Colonic mucosa (tissue), 4 donors: ENCODE measurements at regions not wholly inside any gene's neighbourhood (a gene's known extent, or its start where the extent isn't known, plus 50 kb on each side); places are given as distances from the start of the nearest gene placed in this dataset.
"Not testable (repeated sequence)": the region's sequence is repeated elsewhere in the genome, so short reads cannot be mapped to it uniquely, and the experiment has no call there.

ENCODE experiments used
- DNase-seq: peaks from one replicate; pipeline ENCODE4 v3.0.0-alpha.2; 2020
- H3K27ac ChIP-seq: fragments of 200-600 bp; one replicate; pipeline ENCODE4 v1.8.0; 2021
- H3K27me3 ChIP-seq: fragments of 200-600 bp; one replicate; pipeline ENCODE4 v1.8.0; 2021
- H3K36me3 ChIP-seq: fragments of 200-600 bp; one replicate; pipeline ENCODE4 v1.8.0; 2021
- H3K4me1 ChIP-seq: fragments of 200-600 bp; one replicate; pipeline ENCODE4 v1.8.0; 2021; ENCODE audit warnings: mild to moderate bottlenecking
- H3K4me3 ChIP-seq: fragments of 200-600 bp; one replicate; pipeline ENCODE4 v1.8.0; 2021
- H3K9ac ChIP-seq, 2 donors: one replicate each; pipeline ENCODE4 v1.7.0; 2013; ENCODE audit warnings: control low read depth in 2 of 2, low read depth in 2 of 2, low read length in 2 of 2
- H3K9me3 ChIP-seq: fragments of 200-600 bp; one replicate; pipeline ENCODE4 v1.8.0; 2021
- intact Hi-C: fragments of 100-400 bp; cut with DNase I; formaldehyde crosslinking; loops from one replicate; pipeline ENCODE4 v1.14.1; 2022
- TF ChIP-seq, protein P1 (sequence below): fragments of 200-600 bp; IDR thresholded peaks from one replicate; pipeline ENCODE4 v1.8.0; 2022; ENCODE audit warnings: antibody characterized with exemption, mild to moderate bottlenecking
- donor health status: healthy.
- donor health status: DM: no; HTN: no; CAD: no.
- donor health status: DM: no; HTN: no; CAD: no.

DNA sequence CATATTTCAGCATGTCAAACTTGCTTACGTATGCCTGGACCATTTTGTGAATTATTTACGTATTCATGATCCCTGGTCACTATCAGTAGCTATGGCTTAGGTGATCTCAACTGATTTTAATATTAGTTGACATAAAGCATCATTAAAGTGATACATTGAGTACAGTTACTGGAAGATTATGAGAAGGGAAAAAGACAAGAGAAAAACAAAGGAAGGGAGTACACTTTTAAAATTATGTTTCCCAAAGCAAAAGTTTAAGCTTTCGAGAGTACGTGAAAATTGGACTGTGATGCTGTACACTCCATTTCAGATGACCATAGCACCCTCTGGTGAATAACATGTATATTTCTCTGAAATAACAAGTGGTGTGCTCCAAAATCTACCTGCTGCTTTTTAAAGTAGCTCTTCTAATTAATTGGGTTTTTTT is 215.0 kb upstream of the HSF2 start:
- no peak overlapping the region for H3K9ac ChIP-seq
- H3K4me3 ChIP-seq: no peak overlapping the region

DNA sequence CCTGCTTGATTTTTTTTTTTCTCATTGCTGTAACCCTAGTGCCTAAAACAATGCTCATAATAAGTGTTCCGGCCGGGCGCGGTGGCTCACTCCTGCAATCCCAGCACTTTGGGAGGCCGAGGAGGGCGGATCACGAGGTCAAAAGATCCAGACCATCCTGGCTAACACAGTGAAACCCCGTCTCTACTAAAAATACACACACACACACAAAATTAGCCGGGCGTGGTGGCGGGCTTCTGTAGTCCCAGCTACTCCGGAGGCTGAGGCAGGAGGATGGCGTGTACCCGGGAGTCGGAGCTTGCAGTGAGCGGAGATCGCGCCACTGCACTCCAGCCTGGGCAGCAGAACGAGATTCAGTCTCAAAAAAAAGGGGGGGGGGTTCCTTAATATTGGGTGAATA is 214.0 kb upstream of the HSF2 start:
- not testable (repeated sequence) for H3K36me3 ChIP-seq, DNase-seq, H3K27me3 ChIP-seq, H3K4me3 ChIP-seq, H3K4me1 ChIP-seq, H3K9me3 ChIP-seq, H3K27ac ChIP-seq, H3K9ac ChIP-seq
- intact Hi-C loops: loop anchor here (10.0 kb wide), 1 partner anchor 761 kb away; no protein-coding TSS in a partner anchor

More for the DNA sequence above, 215.0 kb upstream of the HSF2 start:
- no peak for DNase-seq
- no peaks in the 10 kb centered on the region for H3K36me3 ChIP-seq
- no peak overlapping the region for H3K27ac ChIP-seq
- no peaks in the 10 kb centered on the region for H3K27me3 ChIP-seq
- H3K9me3 ChIP-seq: no peaks in the 10 kb centered on the region
- H3K4me1 ChIP-seq: no peaks in the 10 kb centered on the region
- intact Hi-C loops: loop anchor here (10.0 kb wide), 1 partner anchor 760 kb away; no protein-coding TSS in a partner anchor
- TF ChIP-seq, protein P1, sequence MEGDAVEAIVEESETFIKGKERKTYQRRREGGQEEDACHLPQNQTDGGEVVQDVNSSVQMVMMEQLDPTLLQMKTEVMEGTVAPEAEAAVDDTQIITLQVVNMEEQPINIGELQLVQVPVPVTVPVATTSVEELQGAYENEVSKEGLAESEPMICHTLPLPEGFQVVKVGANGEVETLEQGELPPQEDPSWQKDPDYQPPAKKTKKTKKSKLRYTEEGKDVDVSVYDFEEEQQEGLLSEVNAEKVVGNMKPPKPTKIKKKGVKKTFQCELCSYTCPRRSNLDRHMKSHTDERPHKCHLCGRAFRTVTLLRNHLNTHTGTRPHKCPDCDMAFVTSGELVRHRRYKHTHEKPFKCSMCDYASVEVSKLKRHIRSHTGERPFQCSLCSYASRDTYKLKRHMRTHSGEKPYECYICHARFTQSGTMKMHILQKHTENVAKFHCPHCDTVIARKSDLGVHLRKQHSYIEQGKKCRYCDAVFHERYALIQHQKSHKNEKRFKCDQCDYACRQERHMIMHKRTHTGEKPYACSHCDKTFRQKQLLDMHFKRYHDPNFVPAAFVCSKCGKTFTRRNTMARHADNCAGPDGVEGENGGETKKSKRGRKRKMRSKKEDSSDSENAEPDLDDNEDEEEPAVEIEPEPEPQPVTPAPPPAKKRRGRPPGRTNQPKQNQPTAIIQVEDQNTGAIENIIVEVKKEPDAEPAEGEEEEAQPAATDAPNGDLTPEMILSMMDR: no peak

DNA sequence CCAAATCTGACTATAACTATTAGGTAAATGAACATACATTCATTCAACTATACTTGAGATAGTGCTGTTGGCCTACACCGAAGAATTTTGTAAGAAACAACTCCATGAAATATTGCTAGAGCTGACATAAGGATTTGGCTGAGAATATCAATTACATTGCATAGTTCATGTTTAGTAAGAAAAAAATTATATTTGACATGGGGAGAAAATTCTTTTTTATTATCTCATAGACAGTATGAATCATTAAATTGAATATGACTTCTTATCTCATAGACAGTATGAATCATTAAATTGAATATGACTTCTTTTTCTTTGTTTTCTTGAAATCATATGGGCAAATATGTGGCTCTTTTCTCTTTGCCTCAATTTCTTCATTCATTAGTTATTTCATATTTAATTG is 212.3 kb upstream of the HSF2 start:
- no peak overlapping the region for H3K27ac ChIP-seq
- intact Hi-C loops: loop anchor here (10.0 kb wide), 1 partner anchor 762 kb away; no protein-coding TSS in a partner anchor
- DNase-seq: no peak
- H3K27me3 ChIP-seq: no peaks in the 10 kb centered on the region
- H3K9me3 ChIP-seq: no peaks in the 10 kb centered on the region
- no peak overlapping the region for H3K9ac ChIP-seq
- TF ChIP-seq, protein P1: no peak
- H3K4me1 ChIP-seq: no peaks in the 10 kb centered on the region
- no peak overlapping the region for H3K4me3 ChIP-seq
- no peaks in the 10 kb centered on the region for H3K36me3 ChIP-seq

DNA sequence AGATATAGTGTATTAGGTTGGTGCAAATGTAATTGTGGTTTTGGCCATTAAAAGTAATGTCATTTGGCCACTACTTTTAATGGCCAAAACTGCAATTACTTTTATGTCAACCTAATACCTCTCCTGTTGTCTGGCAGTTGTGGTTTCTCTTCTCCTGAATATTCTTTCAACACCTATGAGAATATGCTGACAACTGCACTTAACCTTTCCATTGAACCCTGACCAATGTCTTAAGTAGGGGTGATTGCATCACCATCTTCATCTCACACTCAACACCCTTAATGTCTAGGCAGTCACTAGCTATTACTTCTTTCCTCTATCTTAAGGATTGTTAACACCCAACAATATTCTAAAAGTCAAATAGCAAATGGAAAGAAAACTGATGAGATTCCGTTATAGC is 200.5 kb upstream of the HSF2 start:
- no peak overlapping the region for H3K9ac ChIP-seq
- no peak overlapping the region for H3K4me3 ChIP-seq
- DNase-seq: no peak
- no peaks in the 10 kb centered on the region for H3K27me3 ChIP-seq
- no peaks in the 10 kb centered on the region for H3K4me1 ChIP-seq
- TF ChIP-seq, protein P1: no peak
- intact Hi-C loops: no loop called here
- H3K27ac ChIP-seq: no peak overlapping the region
- H3K36me3 ChIP-seq: no peaks in the 10 kb centered on the region
- H3K9me3 ChIP-seq: no peaks in the 10 kb centered on the region

DNA sequence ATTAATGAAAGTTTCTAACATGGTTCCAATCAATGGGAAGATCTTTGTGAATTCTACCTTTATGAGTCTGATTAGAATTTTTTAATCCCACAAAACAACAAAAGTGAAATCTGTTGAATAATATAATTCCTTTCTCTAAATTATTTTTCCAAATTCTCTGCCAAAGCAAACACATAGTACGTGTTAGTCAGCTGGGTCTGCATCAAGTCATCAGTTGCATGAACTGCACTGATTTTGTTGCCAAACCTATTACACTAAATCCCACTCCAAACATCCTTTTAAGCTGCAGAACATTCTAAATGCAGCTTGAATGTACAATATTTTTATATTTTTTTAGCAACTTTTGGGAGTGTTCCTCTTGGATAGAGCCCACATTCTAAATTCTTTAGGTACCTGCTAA is 199.0 kb upstream of the HSF2 start:
- H3K27ac ChIP-seq: no peak overlapping the region
- TF ChIP-seq, protein P1: no peak
- intact Hi-C loops: no loop called here
- H3K4me1 ChIP-seq: no peaks in the 10 kb centered on the region
- no peaks in the 10 kb centered on the region for H3K9me3 ChIP-seq
- no peak for DNase-seq
- H3K36me3 ChIP-seq: no peaks in the 10 kb centered on the region
- H3K9ac ChIP-seq: no peak overlapping the region
- H3K4me3 ChIP-seq: no peak overlapping the region
- H3K27me3 ChIP-seq: no peaks in the 10 kb centered on the region

DNA sequence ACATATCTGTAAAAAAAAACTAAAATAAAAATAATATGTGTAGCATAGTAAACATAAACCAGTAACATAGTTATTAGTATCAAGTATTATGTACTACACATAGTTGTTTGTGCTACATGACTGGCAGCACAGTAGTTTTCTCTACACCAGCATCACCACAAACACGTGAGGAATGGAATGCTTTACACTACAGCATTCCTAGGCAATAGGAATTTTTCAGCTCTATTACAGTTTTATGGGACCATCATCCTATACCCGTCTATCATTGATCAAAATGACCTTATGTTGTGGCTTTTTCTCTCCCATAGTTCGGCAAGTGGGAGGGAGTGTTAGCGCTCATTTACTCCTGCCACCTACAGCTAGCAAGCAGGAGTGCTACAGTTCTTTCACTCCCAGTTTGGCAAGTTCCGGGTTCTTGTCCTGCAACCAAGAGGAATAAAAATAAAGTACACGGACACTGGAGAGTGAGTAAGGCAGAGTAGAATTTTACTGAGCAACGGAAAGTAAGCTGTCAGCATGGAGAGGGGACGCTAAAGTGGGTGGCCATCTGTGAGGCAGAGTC is 196.8 kb upstream of the HSF2 start:
- H3K4me3 ChIP-seq: no peak overlapping the region
- TF ChIP-seq, protein P1: no peak
- no peaks in the 10 kb centered on the region for H3K27me3 ChIP-seq
- H3K4me1 ChIP-seq: no peaks in the 10 kb centered on the region
- H3K27ac ChIP-seq: no peak overlapping the region
- no peak overlapping the region for H3K9ac ChIP-seq
- intact Hi-C loops: no loop called here
- DNase-seq: no peak
- H3K36me3 ChIP-seq: no peaks in the 10 kb centered on the region
- H3K9me3 ChIP-seq: no peaks in the 10 kb centered on the region
